CD4-positive, CD25-positive, alpha-beta regulatory T cell (primary cell): ENCODE measurements at regions not wholly inside any gene's neighbourhood (a gene's known extent, or its start where the extent isn't known, plus 50 kb on each side); places are given as distances from the start of the nearest gene placed in this dataset.

Experiments used
- ATAC-seq, 2 donors: fragments of 150-1000 bp; cut with Tn5 transposase; one replicate each; pipeline ENCODE4 v1.10.0; 2021; ENCODE audit warnings: low read depth in 2 of 2, moderate number of reproducible peaks in 2 of 2, moderate library complexity in 1 of 2
- DNase-seq, 3 donors: peaks; one replicate each; pipeline versions ENCODE4 v3.0.0 to v3.0.0-alpha.2; 2012 to 2022; ENCODE audit warnings: mixed read lengths in 1 of 3
- H3K27ac ChIP-seq: one replicate; pipeline ENCODE4 v1.7.0; 2013; ENCODE audit warnings: mild to moderate bottlenecking, low read length; ENCODE audit not compliant: insufficient read depth, poor library complexity, severe bottlenecking
- H3K27me3 ChIP-seq: one replicate; pipeline ENCODE4 v1.7.0; 2013; ENCODE audit warnings: low read length; ENCODE audit not compliant: control insufficient read depth, insufficient read depth
- H3K36me3 ChIP-seq: one replicate; pipeline ENCODE4 v1.7.0; 2013; ENCODE audit warnings: mild to moderate bottlenecking, low read length, moderate library complexity; ENCODE audit not compliant: control insufficient read depth, insufficient read depth
- H3K4me1 ChIP-seq: 2 replicates; pipeline ENCODE4 v1.7.0; 2013; ENCODE audit warnings: mild to moderate bottlenecking, low read length; ENCODE audit not compliant: insufficient read depth, control insufficient read depth, poor library complexity, severe bottlenecking
- H3K4me3 ChIP-seq: one replicate; pipeline ENCODE4 v1.7.0; 2013; ENCODE audit warnings: low read depth, mild to moderate bottlenecking, low read length, moderate library complexity
- H3K9me3 ChIP-seq, 2 experiments: 1 replicate in 1 of 2; 2 replicates in 1 of 2; pipeline ENCODE4 v1.7.0; 2013; ENCODE audit warnings: low read length in 2 of 2, mild to moderate bottlenecking in 1 of 2, moderate library complexity in 1 of 2; ENCODE audit not compliant: control insufficient read depth in 2 of 2
- H3K27ac Mint-ChIP-seq, 3 donors: one replicate each; pipeline ENCODE4 v1.8.0; 2020 to 2022; ENCODE audit warnings: mild to moderate bottlenecking in 3 of 3, mixed read lengths in 3 of 3, moderate library complexity in 2 of 3
- H3K27me3 Mint-ChIP-seq: one replicate; pipeline ENCODE4 v1.8.0; 2022; ENCODE audit warnings: mild to moderate bottlenecking, mixed read lengths
- H3K36me3 Mint-ChIP-seq: one replicate; pipeline ENCODE4 v1.8.0; 2020; ENCODE audit warnings: mixed read lengths
- H3K4me1 Mint-ChIP-seq, 4 donors: one replicate each; pipeline ENCODE4 v1.8.0; 2020 to 2022; ENCODE audit warnings: mixed read lengths in 4 of 4, mild to moderate bottlenecking in 1 of 4
- H3K4me3 Mint-ChIP-seq, 4 donors: one replicate each; pipeline ENCODE4 v1.8.0; 2020 to 2022; ENCODE audit warnings: mild to moderate bottlenecking in 4 of 4, mixed read lengths in 4 of 4, moderate library complexity in 3 of 4
- H3K9me3 Mint-ChIP-seq, 7 donors: one replicate each; pipeline ENCODE4 v1.8.0; 2020 to 2022; ENCODE audit warnings: mixed read lengths in 7 of 7, mild to moderate bottlenecking in 3 of 7, moderate library complexity in 2 of 7

GRCh38 chr1:213914392-213914791 is 73.4 kb upstream of the PROX1 start:
- Mint-ChIP-seq H3K36me3 (no peaks in the 10 kb centered on the region), H3K4me3 (no peak overlapping the region), H3K27ac (no peak overlapping the region), H3K4me1 (no peaks in the 10 kb centered on the region), H3K9me3 (peaks cover 0 to 2% (median 0%) of the 10 kb centered on the region in 7 donors), H3K27me3 (peaks cover 12% of the 10 kb centered on the region)
- no peaks in the 10 kb centered on the region for H3K36me3 ChIP-seq
- H3K27ac ChIP-seq, result no peak overlapping the region
- no peaks in the 10 kb centered on the region for H3K4me1 ChIP-seq
- ATAC-seq (no peak), DNase-seq (no peak)
- H3K27me3 ChIP-seq, result no peaks in the 10 kb centered on the region
- no peaks in the 10 kb centered on the region for H3K9me3 ChIP-seq
- no peak overlapping the region for H3K4me3 ChIP-seq

- H3K27ac Mint-ChIP-seq, result no peak overlapping the region
- no peak for ATAC-seq
- peaks cover 0 to 5% (median 2%) of the 10 kb centered on the region in 7 donors for H3K9me3 Mint-ChIP-seq
Measured at GRCh38 chr1:213921311-213921710, 66.5 kb upstream of the PROX1 start.

GRCh38 chr1:213921712-213922111 is 66.1 kb upstream of the PROX1 start:
- Mint-ChIP-seq H3K27me3 (peaks cover 5% of the 10 kb centered on the region), H3K27ac (no peak overlapping the region), H3K4me3 (no peak overlapping the region), H3K36me3 (no peaks in the 10 kb centered on the region), H3K4me1 (no peaks in the 10 kb centered on the region), H3K9me3 (peaks cover 0 to 5% (median 2%) of the 10 kb centered on the region in 7 donors)
- no peak for ATAC-seq
- no peaks in the 10 kb centered on the region for H3K4me1 ChIP-seq
- H3K27ac ChIP-seq, result no peak overlapping the region
- no peaks in the 10 kb centered on the region for H3K9me3 ChIP-seq
- no peaks in the 10 kb centered on the region for H3K27me3 ChIP-seq
- no peak for DNase-seq
- no peaks in the 10 kb centered on the region for H3K36me3 ChIP-seq
- H3K4me3 ChIP-seq, result no peak overlapping the region

More at GRCh38 chr1:213921311-213921710, 66.5 kb upstream of the PROX1 start:
- no peak overlapping the region for H3K4me3 ChIP-seq
- no peaks in the 10 kb centered on the region for H3K36me3 Mint-ChIP-seq
- no peaks in the 10 kb centered on the region for H3K36me3 ChIP-seq
- H3K27ac ChIP-seq, result no peak overlapping the region
- no peaks in the 10 kb centered on the region for H3K27me3 ChIP-seq
- H3K4me1 Mint-ChIP-seq, result no peaks in the 10 kb centered on the region
- peaks cover 5% of the 10 kb centered on the region for H3K27me3 Mint-ChIP-seq
- no peaks in the 10 kb centered on the region for H3K9me3 ChIP-seq
- no peak for DNase-seq
- H3K4me3 Mint-ChIP-seq, result no peak overlapping the region
- H3K4me1 ChIP-seq, result no peaks in the 10 kb centered on the region

- H3K4me1 Mint-ChIP-seq, result no peaks in the 10 kb centered on the region
- no peaks in the 10 kb centered on the region for H3K9me3 ChIP-seq
- peaks cover 0 to 5% (median 2%) of the 10 kb centered on the region in 7 donors for H3K9me3 Mint-ChIP-seq
- DNase-seq (no peak), ATAC-seq (no peak)
- H3K27me3 ChIP-seq, result no peaks in the 10 kb centered on the region
- H3K4me3 Mint-ChIP-seq, result no peak overlapping the region
- no peak overlapping the region for H3K4me3 ChIP-seq
- H3K4me1 ChIP-seq, result no peaks in the 10 kb centered on the region
- no peaks in the 10 kb centered on the region for H3K36me3 Mint-ChIP-seq
- H3K27ac ChIP-seq, result no peak overlapping the region
- no peak overlapping the region for H3K27ac Mint-ChIP-seq
- no peaks in the 10 kb centered on the region for H3K36me3 ChIP-seq
- no peaks in the 10 kb centered on the region for H3K27me3 Mint-ChIP-seq
Measured at GRCh38 chr1:213925531-213926182, 62.1 kb upstream of the PROX1 start.

GRCh38 chr1:213927846-213928245 is 59.9 kb upstream of the PROX1 start:
- Histone ChIP-seq H3K4me3 (no peak overlapping the region), H3K4me1 (no peaks in the 10 kb centered on the region), H3K36me3 (no peaks in the 10 kb centered on the region), H3K27me3 (no peaks in the 10 kb centered on the region), H3K27ac (no peak overlapping the region), H3K9me3 (no peaks in the 10 kb centered on the region)
- Mint-ChIP-seq H3K36me3 (no peaks in the 10 kb centered on the region), H3K9me3 (peaks cover 0 to 5% (median 2%) of the 10 kb centered on the region in 7 donors), H3K4me3 (no peak overlapping the region), H3K27me3 (no peaks in the 10 kb centered on the region), H3K4me1 (no peaks in the 10 kb centered on the region), H3K27ac (no peak overlapping the region)
- DNase-seq (no peak), ATAC-seq (no peak)

GRCh38 chr1:213929398-213929797 is 58.4 kb upstream of the PROX1 start:
- no peaks in the 10 kb centered on the region for H3K9me3 ChIP-seq
- Mint-ChIP-seq H3K27ac (no peak overlapping the region), H3K27me3 (no peaks in the 10 kb centered on the region), H3K4me1 (no peaks in the 10 kb centered on the region), H3K9me3 (peaks cover 0 to 5% (median 2%) of the 10 kb centered on the region in 7 donors), H3K36me3 (no peaks in the 10 kb centered on the region), H3K4me3 (no peak overlapping the region)
- H3K27me3 ChIP-seq, result no peaks in the 10 kb centered on the region
- DNase-seq, result no peak
- no peaks in the 10 kb centered on the region for H3K36me3 ChIP-seq
- no peak overlapping the region for H3K4me3 ChIP-seq
- no peak overlapping the region for H3K27ac ChIP-seq
- no peak for ATAC-seq
- no peaks in the 10 kb centered on the region for H3K4me1 ChIP-seq

- no peak for ATAC-seq
- H3K27ac ChIP-seq, result no peak overlapping the region
- no peaks in the 10 kb centered on the region for H3K4me1 ChIP-seq
- Mint-ChIP-seq H3K27ac (no peak overlapping the region), H3K4me3 (no peak overlapping the region), H3K4me1 (no peaks in the 10 kb centered on the region), H3K27me3 (no peaks in the 10 kb centered on the region), H3K9me3 (peaks cover 0 to 4% (median 0%) of the 10 kb centered on the region in 7 donors), H3K36me3 (no peaks in the 10 kb centered on the region)
- no peaks in the 10 kb centered on the region for H3K9me3 ChIP-seq
- no peak for DNase-seq
- H3K36me3 ChIP-seq, result no peaks in the 10 kb centered on the region
- no peaks in the 10 kb centered on the region for H3K27me3 ChIP-seq
- H3K4me3 ChIP-seq, result no peak overlapping the region
Measured at GRCh38 chr1:213931836-213932235, 55.9 kb upstream of the PROX1 start.

GRCh38 chr1:213933336-213933735 is 54.4 kb upstream of the PROX1 start:
- H3K4me3 Mint-ChIP-seq, result no peak overlapping the region

More at GRCh38 chr1:213933336-213933735, 54.4 kb upstream of the PROX1 start:
- Histone ChIP-seq H3K27ac (no peak overlapping the region), H3K9me3 (no peaks in the 10 kb centered on the region), H3K36me3 (no peaks in the 10 kb centered on the region), H3K4me3 (no peak overlapping the region), H3K27me3 (no peaks in the 10 kb centered on the region), H3K4me1 (no peaks in the 10 kb centered on the region)
- no peaks in the 10 kb centered on the region for H3K4me1 Mint-ChIP-seq
- ATAC-seq, result no peak
- H3K36me3 Mint-ChIP-seq, result no peaks in the 10 kb centered on the region
- no peak for DNase-seq
- H3K27me3 Mint-ChIP-seq, result no peaks in the 10 kb centered on the region
- H3K27ac Mint-ChIP-seq, result no peak overlapping the region
- H3K9me3 Mint-ChIP-seq, result peaks cover 0 to 6% (median 0%) of the 10 kb centered on the region in 7 donors
